Iris pigment epithelial cell (primary cell): ENCODE measurements at regions not wholly inside any gene's neighbourhood (a gene's known extent, or its start where the extent isn't known, plus 50 kb on each side); places are given as distances from the start of the nearest gene placed in this dataset.
"Not testable (repeated sequence)": the region's sequence is repeated elsewhere in the genome, so short reads cannot be mapped to it uniquely, and the experiment has no call there.

Experiments
- DNase-seq: peaks from one replicate; pipeline ENCODE4 v3.0.0-alpha.2; 2011; ENCODE audit warnings: low read depth

- DNase-seq: no peak
Measured at GRCh38 chr1:181948372-181948771, 113.1 kb downstream of the ZNF648 start.

- no peak for DNase-seq
Measured at GRCh38 chr1:181947441-181947840, 114.1 kb downstream of the ZNF648 start.

GRCh38 chr1:181936768-181937581 is 124.5 kb downstream of the ZNF648 start:
- DNase-seq: peak; percentile 2

- no peak for DNase-seq
Measured at GRCh38 chr1:181936269-181936668, 125.2 kb downstream of the ZNF648 start.

GRCh38 chr1:181931873-181932272 is 129.6 kb downstream of the ZNF648 start:
- no peak for DNase-seq

GRCh38 chr1:181930187-181930586 is 131.3 kb downstream of the ZNF648 start:
- DNase-seq: no peak

- DNase-seq: no peak
Measured at GRCh38 chr1:181926697-181927096, 134.8 kb downstream of the ZNF648 start.

GRCh38 chr1:181924034-181924433 is 137.5 kb downstream of the ZNF648 start:
- not testable (repeated sequence) for DNase-seq

GRCh38 chr1:181919542-181919941 is 142.0 kb downstream of the ZNF648 start:
- DNase-seq: no peak

GRCh38 chr1:181918880-181919525 is 142.5 kb downstream of the ZNF648 start:
- no peak for DNase-seq

GRCh38 chr1:181911715-181912114 is 149.8 kb downstream of the ZNF648 start:
- no peak for DNase-seq

- DNase-seq: no peak
Measured at GRCh38 chr1:181910905-181911304, 150.6 kb downstream of the ZNF648 start.

- DNase-seq: no peak
Measured at GRCh38 chr1:181909010-181909409, 152.5 kb downstream of the ZNF648 start.

- DNase-seq: no peak
Measured at GRCh38 chr1:181906631-181907030, 154.9 kb downstream of the ZNF648 start.

- no peak for DNase-seq
Measured at GRCh38 chr1:181905944-181906597, 155.4 kb downstream of the ZNF648 start.

- no peak for DNase-seq
Measured at GRCh38 chr1:181898773-181899172, 162.7 kb downstream of the ZNF648 start.

- no peak for DNase-seq
Measured at GRCh38 chr1:181896824-181897223, 164.7 kb downstream of the ZNF648 start.

GRCh38 chr1:181894439-181894859 is 167.1 kb downstream of the ZNF648 start:
- no peak for DNase-seq

GRCh38 chr1:181893937-181894336 is 167.6 kb downstream of the ZNF648 start:
- DNase-seq: no peak

GRCh38 chr1:181893150-181893549 is 168.4 kb downstream of the ZNF648 start:
- DNase-seq: not testable (repeated sequence)

GRCh38 chr1:181872562-181872961 is 188.9 kb downstream of the ZNF648 start:
- DNase-seq: no peak

GRCh38 chr1:181863736-181864135 is 197.8 kb downstream of the ZNF648 start:
- DNase-seq: no peak

GRCh38 chr1:181863006-181863405 is 198.5 kb downstream of the ZNF648 start:
- DNase-seq: no peak
